WTC11 (cell line): ENCODE measurements at regions not wholly inside any gene's neighbourhood (a gene's known extent, or its start where the extent isn't known, plus 50 kb on each side); places are given as distances from the start of the nearest gene placed in this dataset.

Source experiments
- CREB1 ChIP-seq: sonication (generic); formaldehyde crosslinking; IDR thresholded peaks from 2 replicates; pipeline ENCODE4 v1.8.0; 2023; ENCODE audit warnings: mild to moderate bottlenecking, missing genetic modification reagents
- GABPB1 ChIP-seq: sonication (generic); formaldehyde crosslinking; IDR thresholded peaks from 2 replicates; pipeline ENCODE4 v1.8.1; 2023; ENCODE audit warnings: mild to moderate bottlenecking, missing genetic modification reagents
- JUN ChIP-seq: sonication (generic); formaldehyde crosslinking; IDR thresholded peaks from 2 replicates; pipeline ENCODE4 v1.8.0; 2023; ENCODE audit warnings: mild to moderate bottlenecking, missing genetic modification reagents
- TEAD4 ChIP-seq: sonication (generic); formaldehyde crosslinking; IDR thresholded peaks from 2 replicates; pipeline ENCODE4 v1.8.0; 2022; ENCODE audit warnings: mild to moderate bottlenecking, missing genetic modification reagents
- TF ChIP-seq, protein P1 (sequence below): fragments of 200-600 bp; IDR thresholded peaks from 2 replicates; pipeline ENCODE4 v1.8.0; 2022; ENCODE audit warnings: antibody characterized with exemption
- TF ChIP-seq, protein P2 (sequence below): sonication (generic); formaldehyde crosslinking; IDR thresholded peaks from 2 replicates; pipeline ENCODE4 v1.8.0; 2022; ENCODE audit warnings: missing genetic modification reagents
- TF ChIP-seq, protein P3 (sequence below): sonication (generic); formaldehyde crosslinking; IDR thresholded peaks from 2 replicates; pipeline ENCODE4 v1.8.1; 2022; ENCODE audit warnings: low read depth, missing genetic modification reagents, borderline replicate concordance
- TF ChIP-seq, protein P4 (sequence below): sonication (generic); formaldehyde crosslinking; IDR thresholded peaks from 2 replicates; pipeline ENCODE4 v1.8.1; 2023; ENCODE audit warnings: mild to moderate bottlenecking, missing genetic modification reagents, moderate library complexity

DNA sequence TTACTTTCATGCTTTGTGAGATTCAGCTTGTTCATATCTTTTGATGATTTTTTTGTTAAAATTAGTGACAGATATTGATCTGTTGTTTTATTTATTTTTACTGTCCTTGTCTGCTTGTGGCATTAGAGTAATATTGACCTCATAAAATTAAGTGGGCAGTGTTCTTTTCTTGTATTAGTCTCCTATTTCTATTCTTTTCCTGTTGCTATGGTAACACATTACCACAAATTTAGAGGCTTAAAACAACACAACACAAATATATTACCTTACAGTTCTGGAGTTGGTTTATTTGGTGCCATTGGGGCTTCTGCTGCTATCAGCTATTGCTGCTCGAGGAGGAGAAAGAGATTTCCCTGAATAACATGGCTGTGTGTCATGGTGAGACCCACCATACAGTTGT lies 135.7 kb downstream of the C1orf94 start:
- TF ChIP-seq, protein P1, sequence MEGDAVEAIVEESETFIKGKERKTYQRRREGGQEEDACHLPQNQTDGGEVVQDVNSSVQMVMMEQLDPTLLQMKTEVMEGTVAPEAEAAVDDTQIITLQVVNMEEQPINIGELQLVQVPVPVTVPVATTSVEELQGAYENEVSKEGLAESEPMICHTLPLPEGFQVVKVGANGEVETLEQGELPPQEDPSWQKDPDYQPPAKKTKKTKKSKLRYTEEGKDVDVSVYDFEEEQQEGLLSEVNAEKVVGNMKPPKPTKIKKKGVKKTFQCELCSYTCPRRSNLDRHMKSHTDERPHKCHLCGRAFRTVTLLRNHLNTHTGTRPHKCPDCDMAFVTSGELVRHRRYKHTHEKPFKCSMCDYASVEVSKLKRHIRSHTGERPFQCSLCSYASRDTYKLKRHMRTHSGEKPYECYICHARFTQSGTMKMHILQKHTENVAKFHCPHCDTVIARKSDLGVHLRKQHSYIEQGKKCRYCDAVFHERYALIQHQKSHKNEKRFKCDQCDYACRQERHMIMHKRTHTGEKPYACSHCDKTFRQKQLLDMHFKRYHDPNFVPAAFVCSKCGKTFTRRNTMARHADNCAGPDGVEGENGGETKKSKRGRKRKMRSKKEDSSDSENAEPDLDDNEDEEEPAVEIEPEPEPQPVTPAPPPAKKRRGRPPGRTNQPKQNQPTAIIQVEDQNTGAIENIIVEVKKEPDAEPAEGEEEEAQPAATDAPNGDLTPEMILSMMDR = no peak
- no peak for TF ChIP-seq TEAD4 (CRISPR knock-in tag)
- TF ChIP-seq, protein P2, sequence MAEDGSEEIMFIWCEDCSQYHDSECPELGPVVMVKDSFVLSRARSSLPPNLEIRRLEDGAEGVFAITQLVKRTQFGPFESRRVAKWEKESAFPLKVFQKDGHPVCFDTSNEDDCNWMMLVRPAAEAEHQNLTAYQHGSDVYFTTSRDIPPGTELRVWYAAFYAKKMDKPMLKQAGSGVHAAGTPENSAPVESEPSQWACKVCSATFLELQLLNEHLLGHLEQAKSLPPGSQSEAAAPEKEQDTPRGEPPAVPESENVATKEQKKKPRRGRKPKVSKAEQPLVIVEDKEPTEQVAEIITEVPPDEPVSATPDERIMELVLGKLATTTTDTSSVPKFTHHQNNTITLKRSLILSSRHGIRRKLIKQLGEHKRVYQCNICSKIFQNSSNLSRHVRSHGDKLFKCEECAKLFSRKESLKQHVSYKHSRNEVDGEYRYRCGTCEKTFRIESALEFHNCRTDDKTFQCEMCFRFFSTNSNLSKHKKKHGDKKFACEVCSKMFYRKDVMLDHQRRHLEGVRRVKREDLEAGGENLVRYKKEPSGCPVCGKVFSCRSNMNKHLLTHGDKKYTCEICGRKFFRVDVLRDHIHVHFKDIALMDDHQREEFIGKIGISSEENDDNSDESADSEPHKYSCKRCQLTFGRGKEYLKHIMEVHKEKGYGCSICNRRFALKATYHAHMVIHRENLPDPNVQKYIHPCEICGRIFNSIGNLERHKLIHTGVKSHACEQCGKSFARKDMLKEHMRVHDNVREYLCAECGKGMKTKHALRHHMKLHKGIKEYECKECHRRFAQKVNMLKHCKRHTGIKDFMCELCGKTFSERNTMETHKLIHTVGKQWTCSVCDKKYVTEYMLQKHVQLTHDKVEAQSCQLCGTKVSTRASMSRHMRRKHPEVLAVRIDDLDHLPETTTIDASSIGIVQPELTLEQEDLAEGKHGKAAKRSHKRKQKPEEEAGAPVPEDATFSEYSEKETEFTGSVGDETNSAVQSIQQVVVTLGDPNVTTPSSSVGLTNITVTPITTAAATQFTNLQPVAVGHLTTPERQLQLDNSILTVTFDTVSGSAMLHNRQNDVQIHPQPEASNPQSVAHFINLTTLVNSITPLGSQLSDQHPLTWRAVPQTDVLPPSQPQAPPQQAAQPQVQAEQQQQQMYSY = no peak
- TF ChIP-seq, protein P3, sequence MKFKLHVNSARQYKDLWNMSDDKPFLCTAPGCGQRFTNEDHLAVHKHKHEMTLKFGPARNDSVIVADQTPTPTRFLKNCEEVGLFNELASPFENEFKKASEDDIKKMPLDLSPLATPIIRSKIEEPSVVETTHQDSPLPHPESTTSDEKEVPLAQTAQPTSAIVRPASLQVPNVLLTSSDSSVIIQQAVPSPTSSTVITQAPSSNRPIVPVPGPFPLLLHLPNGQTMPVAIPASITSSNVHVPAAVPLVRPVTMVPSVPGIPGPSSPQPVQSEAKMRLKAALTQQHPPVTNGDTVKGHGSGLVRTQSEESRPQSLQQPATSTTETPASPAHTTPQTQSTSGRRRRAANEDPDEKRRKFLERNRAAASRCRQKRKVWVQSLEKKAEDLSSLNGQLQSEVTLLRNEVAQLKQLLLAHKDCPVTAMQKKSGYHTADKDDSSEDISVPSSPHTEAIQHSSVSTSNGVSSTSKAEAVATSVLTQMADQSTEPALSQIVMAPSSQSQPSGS (CRISPR knock-in tag) = no peak
- no peak for TF ChIP-seq JUN (CRISPR knock-in tag)
- no peak for TF ChIP-seq GABPB1 (CRISPR knock-in tag)
- TF ChIP-seq, protein P4, sequence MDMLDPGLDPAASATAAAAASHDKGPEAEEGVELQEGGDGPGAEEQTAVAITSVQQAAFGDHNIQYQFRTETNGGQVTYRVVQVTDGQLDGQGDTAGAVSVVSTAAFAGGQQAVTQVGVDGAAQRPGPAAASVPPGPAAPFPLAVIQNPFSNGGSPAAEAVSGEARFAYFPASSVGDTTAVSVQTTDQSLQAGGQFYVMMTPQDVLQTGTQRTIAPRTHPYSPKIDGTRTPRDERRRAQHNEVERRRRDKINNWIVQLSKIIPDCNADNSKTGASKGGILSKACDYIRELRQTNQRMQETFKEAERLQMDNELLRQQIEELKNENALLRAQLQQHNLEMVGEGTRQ (CRISPR knock-in tag) = no peak
- no peak for TF ChIP-seq CREB1 (CRISPR knock-in tag)
